Effector memory CD4-positive, alpha-beta T cell (primary cell): ENCODE measurements at regions not wholly inside any gene's neighbourhood (a gene's known extent, or its start where the extent isn't known, plus 50 kb on each side); places are given as distances from the start of the nearest gene placed in this dataset.

Experiments used
- DNase-seq, 3 donors: peaks; one replicate each; pipeline ENCODE4 v3.0.0-alpha.2; 2020
- H3K27ac ChIP-seq: 2 replicates; pipeline ENCODE4 v1.7.0; 2013; ENCODE audit warnings: mild to moderate bottlenecking, low read length, moderate library complexity; ENCODE audit not compliant: insufficient read depth, poor library complexity, severe bottlenecking
- H3K27me3 ChIP-seq: replicated peaks from 2 replicates; pipeline ENCODE4 v1.7.0; 2013; ENCODE audit warnings: mild to moderate bottlenecking, low read length; ENCODE audit not compliant: insufficient read depth, control insufficient read depth, poor library complexity, severe bottlenecking
- H3K36me3 ChIP-seq: 2 replicates; pipeline ENCODE4 v1.7.0; 2013; ENCODE audit warnings: mild to moderate bottlenecking, low read length, moderate library complexity; ENCODE audit not compliant: control insufficient read depth, insufficient read depth
- H3K4me1 ChIP-seq: 2 replicates; pipeline ENCODE4 v1.7.0; 2013; ENCODE audit warnings: low read length, mild to moderate bottlenecking; ENCODE audit not compliant: control insufficient read depth, insufficient read depth, poor library complexity, severe bottlenecking
- H3K4me3 ChIP-seq: 2 replicates; pipeline ENCODE4 v1.7.0; 2013; ENCODE audit warnings: low read length, low read depth, mild to moderate bottlenecking; ENCODE audit not compliant: insufficient read depth, poor library complexity, severe bottlenecking
- H3K9me3 ChIP-seq: 2 replicates; pipeline ENCODE4 v1.7.0; 2013; ENCODE audit warnings: mild to moderate bottlenecking, low read length, moderate library complexity; ENCODE audit not compliant: control insufficient read depth

DNA sequence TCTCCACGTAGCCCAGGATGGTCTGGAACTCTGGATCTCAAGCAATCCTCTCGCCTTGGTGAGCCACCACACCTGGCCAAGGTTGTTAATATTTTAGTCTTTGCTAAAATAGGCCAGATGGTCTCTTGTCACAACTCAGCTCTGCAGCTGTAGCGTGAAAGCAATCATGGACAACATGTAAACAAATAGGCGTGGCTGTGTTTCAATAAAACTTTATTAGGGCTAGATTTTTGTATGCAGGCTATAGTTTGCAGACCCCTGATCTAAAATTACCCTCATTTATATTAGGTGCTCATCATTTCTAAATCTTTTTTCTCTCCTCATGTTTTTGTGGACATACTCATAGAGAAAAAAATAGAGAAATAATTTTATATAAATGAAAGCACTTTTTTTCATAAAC is 72.1 kb upstream of the SLC28A3 start:
- no peaks in the 10 kb centered on the region for H3K4me1 ChIP-seq
- H3K9me3 ChIP-seq, result no peaks in the 10 kb centered on the region
- H3K27ac ChIP-seq, result no peak overlapping the region
- DNase-seq, result no peak
- H3K27me3 ChIP-seq, result no peaks in the 10 kb centered on the region
- no peak overlapping the region for H3K4me3 ChIP-seq
- H3K36me3 ChIP-seq, result no peaks in the 10 kb centered on the region

DNA sequence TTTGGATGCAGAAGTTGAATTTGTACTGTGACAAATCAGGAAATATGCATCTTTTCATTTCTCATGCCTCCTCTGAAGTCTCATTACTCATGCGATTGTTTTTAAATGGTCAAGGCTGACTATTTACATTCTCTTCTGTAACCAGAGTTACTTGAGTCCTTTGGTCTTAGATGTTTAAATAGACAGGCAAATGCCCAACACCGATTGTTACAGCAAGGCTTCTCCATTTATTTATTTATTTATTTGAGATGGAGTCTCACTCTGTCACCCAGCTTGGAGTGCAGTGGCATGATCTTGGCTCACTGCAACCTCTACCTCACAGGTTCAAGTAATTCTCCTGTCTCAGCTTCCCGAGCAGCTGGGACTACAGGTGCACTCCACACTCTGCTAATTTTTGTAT is 72.7 kb upstream of the SLC28A3 start:
- DNase-seq, result no peak
- Histone ChIP-seq H3K27me3 (no peaks in the 10 kb centered on the region), H3K4me1 (no peaks in the 10 kb centered on the region), H3K36me3 (no peaks in the 10 kb centered on the region), H3K9me3 (no peaks in the 10 kb centered on the region), H3K27ac (no peak overlapping the region), H3K4me3 (no peak overlapping the region)

DNA sequence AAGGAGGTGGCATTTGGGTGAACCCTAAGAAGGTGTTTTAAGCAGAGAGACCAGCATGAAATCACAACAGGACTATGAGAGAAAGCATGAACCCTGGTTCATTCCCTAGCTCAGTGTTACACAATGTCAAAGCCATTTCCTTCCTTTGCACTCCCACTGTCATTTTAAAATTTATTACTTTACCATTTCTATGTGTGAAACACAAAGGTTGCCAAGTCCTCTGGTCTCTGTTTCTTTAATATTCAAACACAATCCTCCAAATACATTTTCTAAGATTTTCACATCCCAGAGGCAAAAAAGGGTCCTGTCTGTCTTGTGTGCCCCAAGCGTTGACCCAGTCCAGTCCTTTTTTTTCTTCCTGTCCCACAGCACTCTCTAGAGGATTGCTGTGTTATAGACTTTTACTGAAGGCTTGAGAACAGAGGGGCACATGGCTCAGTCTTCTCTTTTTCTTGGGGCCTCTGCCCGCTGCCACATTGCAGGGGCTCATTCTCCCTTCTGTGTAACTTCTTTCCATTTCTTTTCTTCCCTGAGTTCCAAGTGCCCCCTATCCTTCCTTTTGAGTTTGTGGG is 78.6 kb upstream of the SLC28A3 start:
- Histone ChIP-seq H3K4me1 (no peaks in the 10 kb centered on the region), H3K36me3 (no peaks in the 10 kb centered on the region), H3K27me3 (no peaks in the 10 kb centered on the region), H3K27ac (no peak overlapping the region), H3K9me3 (no peaks in the 10 kb centered on the region), H3K4me3 (no peak overlapping the region)
- no peak for DNase-seq

DNA sequence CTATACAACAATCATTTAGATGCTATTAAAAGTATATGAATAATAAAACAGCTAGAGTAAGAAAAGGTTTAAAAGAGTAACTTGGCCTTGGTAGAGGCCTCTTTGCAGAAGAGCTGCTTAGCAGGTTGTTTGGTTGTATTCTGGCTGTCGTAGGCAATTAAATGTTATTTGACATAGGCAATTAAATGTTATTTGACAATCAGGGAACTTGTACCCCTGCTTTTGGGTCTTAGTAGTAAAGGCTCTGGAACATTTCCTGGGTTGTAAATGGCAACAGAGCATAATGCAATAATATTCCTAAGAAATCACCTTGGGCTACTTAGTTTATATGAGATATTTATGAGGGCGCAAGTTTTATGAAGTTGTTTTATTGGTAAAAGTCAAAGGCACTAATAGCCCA is 84.4 kb upstream of the SLC28A3 start:
- H3K9me3 ChIP-seq, result no peaks in the 10 kb centered on the region
- H3K4me3 ChIP-seq, result no peak overlapping the region
- no peaks in the 10 kb centered on the region for H3K36me3 ChIP-seq
- H3K27ac ChIP-seq, result no peak overlapping the region
- H3K4me1 ChIP-seq, result no peaks in the 10 kb centered on the region
- DNase-seq, result no peak
- H3K27me3 ChIP-seq, result no peaks in the 10 kb centered on the region

DNA sequence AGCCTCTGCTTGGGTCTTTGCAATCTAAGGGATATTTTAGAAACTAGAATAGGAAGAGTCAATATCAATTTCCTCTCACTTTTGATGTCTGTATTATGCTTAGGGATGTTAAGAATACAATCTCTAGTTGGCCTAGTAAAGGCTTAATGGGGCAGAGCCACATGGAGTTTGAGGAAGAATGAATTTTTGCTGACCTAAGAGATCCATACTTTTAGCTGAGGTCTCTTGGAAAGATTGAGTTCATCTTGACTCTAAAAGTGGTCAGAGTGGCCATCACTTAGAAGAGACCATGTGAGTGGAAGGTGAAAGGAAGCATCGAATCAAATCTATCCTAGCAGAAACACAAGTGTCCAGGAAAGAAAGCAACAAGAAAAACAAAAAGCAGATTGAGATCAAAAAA is 92.2 kb upstream of the SLC28A3 start:
- DNase-seq, result no peak
- no peaks in the 10 kb centered on the region for H3K9me3 ChIP-seq
- no peaks in the 10 kb centered on the region for H3K36me3 ChIP-seq
- no peaks in the 10 kb centered on the region for H3K27me3 ChIP-seq
- no peaks in the 10 kb centered on the region for H3K4me1 ChIP-seq
- H3K4me3 ChIP-seq, result no peak overlapping the region
- H3K27ac ChIP-seq, result no peak overlapping the region

DNA sequence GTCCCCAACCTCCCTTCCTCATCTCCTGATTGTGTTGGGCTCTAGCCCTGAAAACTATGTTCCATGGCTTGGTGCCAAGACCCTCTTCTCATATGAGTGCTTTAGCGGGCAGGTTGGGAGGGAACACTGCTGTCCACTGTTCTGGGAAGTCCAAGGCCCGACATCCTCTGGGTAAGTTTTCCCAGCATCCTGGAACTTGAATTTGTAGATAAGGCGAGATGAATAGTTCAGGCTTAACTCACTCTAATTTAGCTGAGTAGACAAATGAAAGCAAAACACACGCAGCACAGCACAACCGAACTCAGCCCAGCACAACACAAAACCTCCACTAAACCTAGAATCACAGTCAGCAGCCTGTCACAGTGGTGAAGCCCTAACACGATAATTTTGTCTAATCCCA is 95.3 kb upstream of the SLC28A3 start:
- Histone ChIP-seq H3K4me3 (no peak overlapping the region), H3K27ac (no peak overlapping the region), H3K27me3 (no peaks in the 10 kb centered on the region), H3K9me3 (no peaks in the 10 kb centered on the region), H3K36me3 (no peaks in the 10 kb centered on the region), H3K4me1 (no peaks in the 10 kb centered on the region)
- DNase-seq, result no peak

DNA sequence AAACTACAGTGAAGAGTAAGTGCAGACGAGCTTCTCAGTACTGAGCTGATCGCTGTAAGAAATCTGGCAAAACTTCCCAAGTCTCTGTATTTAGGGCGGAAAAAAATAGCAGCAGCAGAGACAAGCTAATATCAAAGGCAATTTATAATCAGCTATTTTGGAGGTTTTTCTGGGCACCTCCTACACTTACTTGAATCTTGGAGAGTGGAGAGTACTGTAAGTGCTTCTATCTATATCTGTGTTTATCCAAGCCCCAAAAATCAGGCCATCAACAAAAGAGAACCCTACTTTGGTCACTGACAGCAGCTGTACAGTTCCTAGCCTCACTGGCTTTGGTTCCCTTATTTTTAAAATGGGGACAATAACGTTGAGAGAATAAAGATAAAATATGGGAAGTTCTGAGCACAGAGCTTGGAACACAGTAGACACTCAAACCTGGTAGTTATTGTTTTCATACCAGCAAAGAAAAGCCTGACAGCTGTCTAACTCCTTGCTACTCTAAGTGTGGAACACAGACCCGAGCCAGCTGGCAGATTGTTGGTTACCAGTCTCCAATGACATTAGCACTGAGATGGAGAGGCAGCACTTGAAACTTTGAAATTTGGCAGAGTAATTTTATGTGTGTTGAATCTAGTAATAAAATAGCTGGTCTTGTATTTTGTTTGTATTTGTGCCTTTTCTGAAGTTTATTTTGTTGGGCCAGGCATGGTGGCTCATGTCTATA is 96.0 kb upstream of the SLC28A3 start:
- Histone ChIP-seq H3K4me3 (no peak overlapping the region), H3K27me3 (no peaks in the 10 kb centered on the region), H3K27ac (no peak overlapping the region)

DNA sequence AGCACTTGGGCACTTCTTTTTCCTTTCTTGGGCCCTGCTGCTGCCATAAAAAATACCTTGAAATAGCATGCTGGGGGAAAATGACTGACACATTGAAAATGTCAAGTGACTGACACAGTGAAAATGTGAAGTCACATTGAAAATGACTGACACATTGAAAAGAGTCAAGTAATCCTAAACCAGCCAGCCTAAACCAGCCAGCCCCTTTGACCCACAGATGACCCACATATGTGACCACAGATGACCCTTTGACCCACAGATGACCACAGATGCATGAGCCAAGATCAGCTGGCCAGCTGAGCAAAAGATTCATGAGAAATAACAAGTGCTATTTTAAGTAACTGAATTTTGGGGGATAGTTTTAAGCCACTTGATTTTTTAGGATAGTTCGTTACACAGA is 97.8 kb upstream of the SLC28A3 start:
- Histone ChIP-seq H3K4me3 (no peak overlapping the region), H3K4me1 (no peaks in the 10 kb centered on the region), H3K9me3 (no peaks in the 10 kb centered on the region), H3K36me3 (no peaks in the 10 kb centered on the region), H3K27ac (no peak overlapping the region), H3K27me3 (no peaks in the 10 kb centered on the region)
- no peak for DNase-seq

More for the DNA sequence above, 96.0 kb upstream of the SLC28A3 start:
- Histone ChIP-seq H3K4me1 (no peaks in the 10 kb centered on the region), H3K9me3 (no peaks in the 10 kb centered on the region), H3K36me3 (no peaks in the 10 kb centered on the region)
- no peak for DNase-seq

DNA sequence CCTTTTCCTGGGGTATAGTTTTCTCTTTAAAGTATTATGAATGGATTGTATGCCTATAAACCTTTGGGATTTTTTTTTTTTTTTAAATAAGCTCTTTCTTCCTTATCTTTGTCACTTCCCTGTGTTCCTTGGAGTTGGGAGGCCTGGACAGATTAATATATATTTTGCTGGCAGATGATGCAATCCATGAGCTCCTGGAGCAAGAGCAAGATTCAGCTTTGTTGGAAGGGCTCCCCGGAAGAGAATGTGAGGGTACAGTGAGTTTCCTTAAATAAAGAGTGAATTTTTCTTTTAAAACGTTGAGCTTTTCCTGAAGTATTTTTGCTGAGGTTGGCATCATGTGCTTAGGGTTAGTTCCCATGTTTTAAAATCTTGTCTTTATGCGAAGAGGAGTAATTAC is 98.7 kb upstream of the SLC28A3 start:
- H3K36me3 ChIP-seq, result no peaks in the 10 kb centered on the region
- no peak overlapping the region for H3K27ac ChIP-seq
- H3K4me3 ChIP-seq, result no peak overlapping the region
- H3K4me1 ChIP-seq, result no peaks in the 10 kb centered on the region
- DNase-seq, result no peak
- H3K27me3 ChIP-seq, result no peaks in the 10 kb centered on the region
- H3K9me3 ChIP-seq, result no peaks in the 10 kb centered on the region

DNA sequence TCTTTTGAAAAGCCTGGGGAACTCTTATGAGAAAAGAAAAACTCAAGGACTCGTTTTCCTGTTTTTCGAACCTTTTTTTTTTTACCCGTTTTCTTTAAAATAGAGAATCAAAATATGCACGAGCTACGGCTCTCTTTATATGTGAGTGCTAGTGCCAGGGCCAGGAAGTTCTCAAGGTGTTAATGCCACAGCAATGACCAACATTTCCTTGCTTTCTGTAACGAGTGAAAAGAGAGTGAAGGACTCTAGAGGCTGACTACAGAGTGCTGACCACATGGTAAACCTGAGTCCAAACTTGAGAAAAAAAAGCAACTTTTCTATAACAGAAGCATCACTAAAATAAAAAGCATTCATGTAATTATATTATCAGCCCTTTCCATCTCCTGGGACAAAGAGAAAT is 102.2 kb upstream of the SLC28A3 start:
- no peak overlapping the region for H3K27ac ChIP-seq
- no peaks in the 10 kb centered on the region for H3K9me3 ChIP-seq
- no peak overlapping the region for H3K4me3 ChIP-seq
- no peaks in the 10 kb centered on the region for H3K4me1 ChIP-seq
- no peak for DNase-seq
- H3K27me3 ChIP-seq, result no peaks in the 10 kb centered on the region
- no peaks in the 10 kb centered on the region for H3K36me3 ChIP-seq
